BLaER1 (cell line): ENCODE measurements at regions not wholly inside any gene's neighbourhood (a gene's known extent, or its start where the extent isn't known, plus 50 kb on each side); places are given as distances from the start of the nearest gene placed in this dataset.
"Not testable (repeated sequence)": the region's sequence is repeated elsewhere in the genome, so short reads cannot be mapped to it uniquely, and the experiment has no call there.

ENCODE experiments used
- H3K27ac ChIP-seq: shearing (Covaris generic); formaldehyde crosslinking; 2 replicates; pipeline ENCODE4 v1.8.1; 2022
- H3K27me3 ChIP-seq: shearing (Covaris generic); formaldehyde crosslinking; 2 replicates; pipeline ENCODE4 v1.8.1; 2022
- H3K36me3 ChIP-seq: shearing (Covaris generic); formaldehyde crosslinking; 2 replicates; pipeline ENCODE4 v1.8.1; 2022
- H3K4me1 ChIP-seq: shearing (Covaris generic); formaldehyde crosslinking; 2 replicates; pipeline ENCODE4 v1.8.1; 2022
- H3K4me2 ChIP-seq: shearing (Covaris generic); formaldehyde crosslinking; 2 replicates; pipeline ENCODE4 v1.8.1; 2022
- H3K4me3 ChIP-seq: shearing (Covaris generic); formaldehyde crosslinking; 2 replicates; pipeline ENCODE4 v1.8.1; 2022
- H3K9ac ChIP-seq: shearing (Covaris generic); formaldehyde crosslinking; 2 replicates; pipeline ENCODE4 v1.8.1; 2022
- H3K9me3 ChIP-seq: shearing (Covaris generic); formaldehyde crosslinking; 2 replicates; pipeline ENCODE4 v1.8.1; 2022
- H4K20me1 ChIP-seq: shearing (Covaris generic); formaldehyde crosslinking; 2 replicates; pipeline ENCODE4 v1.8.1; 2022
- Cebpa-rat ChIP-seq: shearing (Covaris generic); IDR thresholded peaks from 2 replicates; pipeline ENCODE4 v1.8.1; 2022

DNA sequence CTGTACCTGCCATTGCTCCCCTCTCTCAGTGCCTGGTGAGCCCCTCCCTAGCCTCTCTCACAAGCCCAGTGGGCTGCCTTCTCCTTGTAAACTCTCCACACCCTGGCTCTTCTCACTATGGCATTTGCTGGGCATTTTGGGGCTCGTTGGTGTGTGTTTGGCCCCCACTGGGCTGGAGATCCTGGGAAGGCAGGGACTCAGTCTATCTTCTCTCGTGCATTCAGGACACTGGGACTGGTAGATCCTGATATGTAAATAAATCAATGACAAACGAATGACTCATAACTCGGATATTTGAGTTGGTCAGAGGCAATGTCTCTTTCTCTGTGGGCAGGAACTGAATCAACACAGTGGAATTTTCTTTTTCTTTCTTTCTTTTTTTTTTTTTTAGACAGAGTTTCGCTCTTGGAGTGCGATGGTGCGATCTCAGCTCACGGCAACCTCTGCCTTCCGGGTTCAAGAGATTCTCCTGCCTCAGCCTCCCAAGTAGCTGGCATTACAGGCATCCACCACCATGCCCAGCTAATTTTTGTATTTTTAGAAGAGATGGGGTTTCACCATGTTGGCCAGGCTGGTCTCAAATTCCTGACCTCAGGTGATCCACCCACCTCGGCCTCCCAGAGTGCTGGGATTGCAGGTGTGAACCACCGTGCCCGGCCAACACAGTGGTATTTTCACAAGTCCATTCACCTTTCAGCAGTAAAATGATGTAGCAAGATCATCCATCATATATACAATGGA, 144.6 kb upstream of the SPRED2 start:
- Histone ChIP-seq H4K20me1 (no peaks in the 10 kb centered on the region), H3K9me3 (no peaks in the 10 kb centered on the region), H3K4me3 (no peak overlapping the region), H3K4me2 (no peak overlapping the region), H3K27ac (no peak overlapping the region), H3K27me3 (no peaks in the 10 kb centered on the region), H3K36me3 (no peaks in the 10 kb centered on the region), H3K4me1 (peaks cover 9% of the 10 kb centered on the region), H3K9ac (no peak overlapping the region)
- no peak for TF ChIP-seq Cebpa-rat

GRCh38 chr2:65576278-65576677, 143.9 kb upstream of the SPRED2 start:
- no peak for TF ChIP-seq Cebpa-rat
- Histone ChIP-seq H3K4me2 (no peak overlapping the region), H3K27me3 (no peaks in the 10 kb centered on the region), H4K20me1 (no peaks in the 10 kb centered on the region), H3K4me1 (peaks cover 9% of the 10 kb centered on the region), H3K4me3 (no peak overlapping the region), H3K27ac (no peak overlapping the region), H3K36me3 (no peaks in the 10 kb centered on the region), H3K9me3 (no peaks in the 10 kb centered on the region), H3K9ac (no peak overlapping the region)

GRCh38 chr2:65574993-65575392, 142.6 kb upstream of the SPRED2 start:
- Histone ChIP-seq H4K20me1 (no peaks in the 10 kb centered on the region), H3K4me3 (no peak overlapping the region), H3K4me2 (peak overlapping the region; percentile 42; the same call in 1 of the 2 replicates), H3K9ac (0 out of 2 replicates have a peak overlapping the region, but pooled peaks have one; percentile 38), H3K27me3 (no peaks in the 10 kb centered on the region), H3K9me3 (no peaks in the 10 kb centered on the region), H3K27ac (no peak overlapping the region), H3K4me1 (peaks cover 11% of the 10 kb centered on the region), H3K36me3 (no peaks in the 10 kb centered on the region)
- no peak for TF ChIP-seq Cebpa-rat

DNA sequence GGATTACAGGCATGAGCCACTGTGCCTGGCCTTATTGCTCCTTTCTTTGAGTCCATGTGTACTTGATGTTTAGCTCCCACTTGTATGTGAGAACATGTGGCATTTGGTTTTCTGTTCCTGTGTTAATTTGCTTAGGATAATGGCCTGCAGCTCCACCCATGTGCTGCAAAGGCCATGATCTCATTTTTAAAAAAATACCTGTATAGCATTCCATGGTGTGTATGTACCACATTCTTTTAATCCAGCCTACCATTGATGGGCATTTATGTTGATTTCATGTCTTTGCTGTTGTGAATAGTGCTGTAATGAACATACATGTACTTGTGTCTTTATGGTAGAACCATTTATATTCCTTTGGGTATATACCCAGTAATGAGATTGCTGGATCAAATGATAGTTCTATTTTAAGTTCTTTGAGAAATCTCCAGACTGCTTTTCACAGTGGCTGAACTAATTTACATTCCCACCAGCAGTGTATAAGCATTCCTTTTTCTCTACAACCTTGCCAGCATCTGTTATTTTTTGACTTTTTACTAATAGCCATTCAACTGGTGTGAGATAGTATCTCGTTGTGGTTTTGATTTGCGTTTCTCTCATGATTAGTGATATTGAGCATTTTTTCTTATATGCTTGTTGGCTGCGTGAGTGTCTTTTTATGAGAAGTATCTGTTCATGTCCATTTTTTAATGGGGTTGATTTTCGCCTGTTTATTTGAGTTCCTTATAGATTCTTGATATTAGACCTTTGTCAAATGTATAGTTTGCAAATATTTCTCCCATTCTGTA, 136.4 kb upstream of the SPRED2 start:
- H3K9me3 ChIP-seq, H4K20me1 ChIP-seq, H3K4me3 ChIP-seq, H3K36me3 ChIP-seq, H3K27ac ChIP-seq, H3K4me2 ChIP-seq, H3K9ac ChIP-seq, H3K27me3 ChIP-seq: not testable (repeated sequence)
- H3K4me1 ChIP-seq = peaks cover 47% of the 10 kb centered on the region

- no peaks in the 10 kb centered on the region for H4K20me1 ChIP-seq
- no peak overlapping the region; the same call in 1 of the 2 replicates for H3K9ac ChIP-seq
- H3K27me3 ChIP-seq = no peaks in the 10 kb centered on the region
- H3K27ac ChIP-seq = no peak overlapping the region; the same call in 1 of the 2 replicates
- H3K36me3 ChIP-seq = no peaks in the 10 kb centered on the region
- H3K9me3 ChIP-seq = no peaks in the 10 kb centered on the region
- no peak overlapping the region for H3K4me3 ChIP-seq
- peak overlapping the region; percentile 75 for H3K4me2 ChIP-seq
- TF ChIP-seq Cebpa-rat = no peak
- peaks cover 67% of the 10 kb centered on the region for H3K4me1 ChIP-seq
Measured at GRCh38 chr2:65566617-65567016, 134.2 kb upstream of the SPRED2 start.

- Histone ChIP-seq H3K4me2 (peak overlapping the region; percentile 75), H3K9me3 (no peaks in the 10 kb centered on the region), H3K4me1 (peaks cover 67% of the 10 kb centered on the region), H3K4me3 (no peak overlapping the region), H3K27me3 (no peaks in the 10 kb centered on the region), H4K20me1 (no peaks in the 10 kb centered on the region), H3K27ac (peak overlapping the region; percentile 48; the same call in 1 of the 2 replicates), H3K36me3 (no peaks in the 10 kb centered on the region), H3K9ac (peak overlapping the region; percentile 52; the same call in 1 of the 2 replicates)
- TF ChIP-seq Cebpa-rat = no peak
Measured at GRCh38 chr2:65565681-65566080, 133.3 kb upstream of the SPRED2 start.

- Histone ChIP-seq H3K36me3 (no peaks in the 10 kb centered on the region), H3K9ac (no peak overlapping the region), H3K4me2 (peak overlapping the region; percentile 54; the same call in 1 of the 2 replicates), H4K20me1 (no peaks in the 10 kb centered on the region), H3K4me3 (no peak overlapping the region), H3K9me3 (no peaks in the 10 kb centered on the region), H3K27ac (no peak overlapping the region), H3K27me3 (no peaks in the 10 kb centered on the region), H3K4me1 (peaks cover 58% of the 10 kb centered on the region)
- no peak for TF ChIP-seq Cebpa-rat
Measured at GRCh38 chr2:65564299-65564698, 131.9 kb upstream of the SPRED2 start.

DNA sequence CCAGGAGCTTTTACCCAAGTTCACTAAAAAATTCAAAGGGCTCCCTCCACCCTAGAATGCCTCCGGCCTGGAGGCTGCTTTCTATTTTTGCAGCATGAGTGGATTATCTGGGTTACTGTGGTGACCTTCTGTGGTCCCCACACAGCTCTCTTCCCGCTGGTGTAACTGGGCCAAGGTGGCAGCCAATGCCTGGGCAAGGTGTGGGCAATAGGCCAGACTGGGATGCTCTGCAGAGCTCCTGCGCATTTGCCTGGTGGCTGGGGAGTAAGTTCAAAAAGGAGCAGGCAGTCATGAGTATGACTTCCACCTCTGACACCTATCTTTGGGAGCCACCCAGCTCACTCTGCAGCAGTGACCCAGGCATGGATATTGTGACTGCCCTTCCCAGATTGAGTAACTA, 130.5 kb upstream of the SPRED2 start:
- Histone ChIP-seq H3K9me3 (no peaks in the 10 kb centered on the region), H3K4me2 (0 out of 2 replicates have a peak overlapping the region, but pooled peaks have one; percentile 54), H3K4me3 (no peak overlapping the region), H4K20me1 (no peaks in the 10 kb centered on the region), H3K27ac (no peak overlapping the region), H3K9ac (no peak overlapping the region), H3K27me3 (no peaks in the 10 kb centered on the region), H3K4me1 (peaks cover 55% of the 10 kb centered on the region), H3K36me3 (no peaks in the 10 kb centered on the region)
- TF ChIP-seq Cebpa-rat = no peak

DNA sequence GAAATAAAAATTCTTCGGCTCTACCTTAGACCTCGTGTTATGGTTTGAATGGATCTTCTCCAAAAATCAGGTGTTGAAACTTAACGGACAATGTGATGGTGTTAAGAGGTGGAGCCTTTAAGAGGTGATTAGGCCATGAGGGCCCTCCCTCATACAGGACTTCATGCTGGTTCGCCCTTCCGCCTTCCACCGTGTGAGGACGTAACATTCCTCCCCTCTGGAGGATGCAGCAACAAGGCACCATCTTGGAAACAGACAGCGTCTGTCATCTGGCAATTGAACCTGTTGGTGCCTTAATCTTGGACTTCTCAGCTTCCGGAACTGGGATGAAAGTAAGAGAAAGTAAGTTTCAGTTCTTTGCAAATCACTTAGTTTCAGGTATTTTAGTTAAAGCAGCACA, 126.3 kb upstream of the SPRED2 start:
- H4K20me1 ChIP-seq = peaks cover 19% of the 10 kb centered on the region
- no peaks in the 10 kb centered on the region for H3K9me3 ChIP-seq
- H3K27me3 ChIP-seq = no peaks in the 10 kb centered on the region
- TF ChIP-seq Cebpa-rat = no peak
- H3K9ac ChIP-seq = no peak overlapping the region
- H3K4me1 ChIP-seq = peaks cover 53% of the 10 kb centered on the region
- H3K36me3 ChIP-seq = no peaks in the 10 kb centered on the region
- no peak overlapping the region for H3K4me2 ChIP-seq
- no peak overlapping the region for H3K27ac ChIP-seq
- no peak overlapping the region for H3K4me3 ChIP-seq
